DOHH2 (cell line): ENCODE measurements at regions not wholly inside any gene's neighbourhood (a gene's known extent, or its start where the extent isn't known, plus 50 kb on each side); places are given as distances from the start of the nearest gene placed in this dataset.

ENCODE experiments used
- H3F3A ChIP-seq: fragments of 200-600 bp; sonication (generic), shearing (Covaris generic); 2 replicates; pipeline ENCODE4 v1.6.0; 2016; ENCODE audit warnings: antibody characterized with exemption, mild to moderate bottlenecking; ENCODE audit not compliant: control insufficient read depth, insufficient read depth
- H3K27ac ChIP-seq: fragments of 200-600 bp; sonication (generic); 2 replicates; pipeline ENCODE4 v1.5.1; 2014; ENCODE audit warnings: low read depth, mild to moderate bottlenecking, low read length, moderate library complexity
- H3K27me3 ChIP-seq: fragments of 200-600 bp; sonication (generic); 2 replicates; pipeline ENCODE4 v1.6.1; 2014; ENCODE audit warnings: mild to moderate bottlenecking, low read length, mixed read lengths; ENCODE audit not compliant: control insufficient read depth
- H3K36me3 ChIP-seq: fragments of 200-600 bp; sonication (generic); 2 replicates; pipeline ENCODE4 v1.6.1; 2014; ENCODE audit warnings: mild to moderate bottlenecking, low read length, moderate library complexity, mixed read lengths; ENCODE audit not compliant: control insufficient read depth
- H3K4me1 ChIP-seq: fragments of 200-600 bp; sonication (generic); 2 replicates; pipeline ENCODE4 v1.6.1; 2014; ENCODE audit warnings: mild to moderate bottlenecking, low read length, mixed read lengths; ENCODE audit not compliant: control insufficient read depth
- H3K4me2 ChIP-seq: fragments of 200-600 bp; sonication (generic); 2 replicates; pipeline ENCODE4 v1.6.0; 2014; ENCODE audit warnings: mild to moderate bottlenecking, low read length, moderate library complexity
- H3K4me3 ChIP-seq: fragments of 200-600 bp; sonication (generic); 2 replicates; pipeline ENCODE4 v1.5.1; 2014; ENCODE audit warnings: mild to moderate bottlenecking, low read length, mixed read lengths
- H3K79me2 ChIP-seq: fragments of 200-600 bp; sonication (generic); 2 replicates; pipeline ENCODE4 v1.6.1; 2014; ENCODE audit warnings: mild to moderate bottlenecking, low read length, mixed read lengths; ENCODE audit not compliant: control insufficient read depth
- H3K9me2 ChIP-seq: fragments of 200-600 bp; sonication (generic); replicated peaks from 2 replicates; pipeline ENCODE4 v1.6.1; 2014; ENCODE audit warnings: mild to moderate bottlenecking, low read length, mixed read lengths; ENCODE audit not compliant: control insufficient read depth
- H3K9me3 ChIP-seq: fragments of 200-600 bp; sonication (generic); 2 replicates; pipeline ENCODE4 v1.6.1; 2014; ENCODE audit warnings: antibody characterized with exemption, low read length, mixed read lengths; ENCODE audit not compliant: control insufficient read depth, insufficient read depth
- H4K20me1 ChIP-seq: fragments of 200-600 bp; sonication (generic); 2 replicates; pipeline ENCODE4 v1.6.0; 2014; ENCODE audit warnings: low read depth, mild to moderate bottlenecking, antibody characterized with exemption, low read length, moderate library complexity; ENCODE audit not compliant: control insufficient read depth, insufficient read depth
- CTCF ChIP-seq: fragments of 200-600 bp; sonication (generic); IDR thresholded peaks from one replicate; pipeline ENCODE4 v1.5.1; 2014; ENCODE audit warnings: antibody characterized with exemption, mild to moderate bottlenecking, low read depth, low read length; ENCODE audit not compliant: poor library complexity, severe bottlenecking
- EZH2phosphoT487 ChIP-seq: fragments of 200-600 bp; sonication (generic); IDR thresholded peaks from 2 replicates; pipeline ENCODE4 v1.6.1; 2017; ENCODE audit warnings: borderline replicate concordance, mild to moderate bottlenecking, antibody characterized with exemption, low read length, moderate library complexity, mixed read lengths

GRCh38 chr7:116348346-116348745 is 138.0 kb downstream of the TES start:
- H4K20me1 ChIP-seq, result no peaks in the 10 kb centered on the region
- peaks cover 2% of the 10 kb centered on the region; the same call in 1 of the 2 replicates for H3K9me3 ChIP-seq
- TF ChIP-seq CTCF (no peak), EZH2phosphoT487 (no peak)
- no peaks in the 10 kb centered on the region; the same call in 1 of the 2 replicates for H3K27me3 ChIP-seq
- no peaks in the 10 kb centered on the region for H3K9me2 ChIP-seq
- H3F3A ChIP-seq, result no peaks in the 10 kb centered on the region
- H3K27ac ChIP-seq, result no peak overlapping the region
- H3K4me2 ChIP-seq, result no peak overlapping the region
- H3K4me1 ChIP-seq, result no peaks in the 10 kb centered on the region
- H3K4me3 ChIP-seq, result no peak overlapping the region
- H3K79me2 ChIP-seq, result no peaks in the 10 kb centered on the region
- no peaks in the 10 kb centered on the region for H3K36me3 ChIP-seq

GRCh38 chr7:116351966-116352365 is 141.6 kb downstream of the TES start:
- Histone ChIP-seq H3K9me3 (peaks cover 2% of the 10 kb centered on the region; the same call in 1 of the 2 replicates), H3F3A (no peaks in the 10 kb centered on the region), H3K4me2 (no peak overlapping the region), H3K27me3 (peaks cover 6% of the 10 kb centered on the region; the same call in 1 of the 2 replicates), H3K79me2 (no peaks in the 10 kb centered on the region), H3K4me3 (no peak overlapping the region), H3K27ac (no peak overlapping the region), H3K9me2 (no peaks in the 10 kb centered on the region), H3K36me3 (no peaks in the 10 kb centered on the region), H4K20me1 (no peaks in the 10 kb centered on the region), H3K4me1 (no peaks in the 10 kb centered on the region)
- no peak for TF ChIP-seq CTCF
- no peak for TF ChIP-seq EZH2phosphoT487

GRCh38 chr7:116353647-116354046 is 143.3 kb downstream of the TES start:
- no peaks in the 10 kb centered on the region for H3F3A ChIP-seq

More at GRCh38 chr7:116353647-116354046, 143.3 kb downstream of the TES start:
- Histone ChIP-seq H3K4me3 (no peak overlapping the region), H3K4me2 (no peak overlapping the region), H3K9me3 (peaks cover 2% of the 10 kb centered on the region; the same call in 1 of the 2 replicates), H3K9me2 (no peaks in the 10 kb centered on the region), H3K79me2 (no peaks in the 10 kb centered on the region), H4K20me1 (no peaks in the 10 kb centered on the region), H3K27ac (no peak overlapping the region), H3K27me3 (peaks cover 6% of the 10 kb centered on the region; the same call in 1 of the 2 replicates), H3K36me3 (no peaks in the 10 kb centered on the region), H3K4me1 (no peaks in the 10 kb centered on the region)
- TF ChIP-seq EZH2phosphoT487, result no peak
- no peak for TF ChIP-seq CTCF
